Caco-2 (cell line): ENCODE measurements at regions not wholly inside any gene's neighbourhood (a gene's known extent, or its start where the extent isn't known, plus 50 kb on each side); places are given as distances from the start of the nearest gene placed in this dataset.

ENCODE experiments used
- BruUV-seq: library from RNA; stranded (reverse); fragments of 400-500 nt; replicated peaks from 2 replicates; lab custom pipeline; 2021; lab: Mats Ljungman, UMichigan
- CTCF ChIA-PET: fragments of 300-600 bp; sonication (Branson Sonifier 250); formaldehyde crosslinking; loops from one replicate; lab custom pipeline; 2022; ENCODE audit warnings: antibody characterized with exemption; lab: Charles Lee
- POLR2A ChIA-PET: fragments of 300-600 bp; sonication (Branson Sonifier 250); formaldehyde crosslinking; loops from one replicate; lab custom pipeline; 2022; ENCODE audit warnings: antibody characterized with exemption; lab: Charles Lee
- DNase-seq, 2 experiments: peaks; one replicate each; pipeline versions ENCODE4 v3.0.0 to v3.0.0-alpha.2; 2020 to 2022
- H3K27me3 ChIP-seq: replicated peaks from 2 replicates; pipeline ENCODE4 v1.6.0; 2011; ENCODE audit warnings: low read length; ENCODE audit not compliant: control insufficient read depth, insufficient read depth
- H3K36me3 ChIP-seq: 2 replicates; pipeline ENCODE4 v1.5.1; 2011; ENCODE audit warnings: low read length; ENCODE audit not compliant: control insufficient read depth, insufficient read depth
- H3K4me1 ChIP-seq: fragments of 250-450 bp; sonication (Bioruptor Pico); 2 replicates; pipeline ENCODE4 v1.5.1; 2020; ENCODE audit warnings: mild to moderate bottlenecking
- H3K4me3 ChIP-seq: 2 replicates; pipeline ENCODE4 v1.5.1; 2011; ENCODE audit warnings: low read depth, mild to moderate bottlenecking, control low read depth, low read length
- H3K9me3 ChIP-seq: fragments of 250-450 bp; sonication (Bioruptor Pico); 2 replicates; pipeline ENCODE4 v1.5.1; 2020; ENCODE audit warnings: mild to moderate bottlenecking, moderate library complexity
- H3K27ac Mint-ChIP-seq: one replicate; pipeline ENCODE4 v1.8.0; 2022; ENCODE audit warnings: mixed read lengths; ENCODE audit not compliant: unreplicated experiment
- H3K27me3 Mint-ChIP-seq: one replicate; pipeline ENCODE4 v1.8.0; 2022; ENCODE audit warnings: mixed read lengths; ENCODE audit not compliant: insufficient read depth, unreplicated experiment
- H3K36me3 Mint-ChIP-seq: one replicate; pipeline ENCODE4 v1.8.0; 2022; ENCODE audit warnings: mild to moderate bottlenecking, mixed read lengths; ENCODE audit not compliant: insufficient read depth, unreplicated experiment
- H3K4me1 Mint-ChIP-seq: one replicate; pipeline ENCODE4 v1.8.0; 2022; ENCODE audit warnings: low read depth, mixed read lengths; ENCODE audit not compliant: unreplicated experiment
- H3K4me3 Mint-ChIP-seq: one replicate; pipeline ENCODE4 v1.8.0; 2022; ENCODE audit warnings: mild to moderate bottlenecking, moderate library complexity, mixed read lengths; ENCODE audit not compliant: unreplicated experiment
- H3K9me3 Mint-ChIP-seq: one replicate; pipeline ENCODE4 v1.8.0; 2022; ENCODE audit warnings: mixed read lengths; ENCODE audit not compliant: unreplicated experiment
- CTCF ChIP-seq, 2 experiments: fragments of 200-600 bp in 1 of 2; IDR thresholded peaks; 1 replicate in 1 of 2; 2 replicates in 1 of 2; pipeline versions ENCODE4 v1.5.1 to v1.8.0; 2011 to 2022; ENCODE audit warnings: antibody characterized with exemption in 1 of 2, control low read depth in 1 of 2, inconsistent platforms in 1 of 2, low read depth in 1 of 2, low read length in 1 of 2, mild to moderate bottlenecking in 1 of 2, moderate library complexity in 1 of 2; ENCODE audit not compliant: insufficient read depth in 1 of 2, severe bottlenecking in 1 of 2, unreplicated experiment in 1 of 2
- intact Hi-C: fragments of 100-400 bp; cut with micrococcal nuclease; formaldehyde crosslinking; loops from one replicate; pipeline ENCODE4 v1.10.0; 2022; ENCODE audit not compliant: unreplicated experiment

- no peak overlapping the region for H3K4me3 Mint-ChIP-seq
- CTCF ChIA-PET, result no interaction called here
- TF ChIP-seq CTCF (IDR thresholded peaks at IDR 0.05; ENCODE audit: insufficient read depth in 1 of 2, low read depth in 1 of 2, low read length in 1 of 2, severe bottlenecking in 1 of 2, unreplicated experiment in 1 of 2), result no peak
- H3K9me3 Mint-ChIP-seq, result no peaks in the 10 kb centered on the region
- no peaks in the 10 kb centered on the region for H3K36me3 Mint-ChIP-seq
- no peak for DNase-seq
- intact Hi-C loops, result loop anchor here (10.0 kb wide), 1 partner anchor 152 kb away; no protein-coding TSS in a partner anchor
- POLR2A ChIA-PET, result no interaction called here
- H3K27me3 Mint-ChIP-seq, result peaks cover 3% of the 10 kb centered on the region
- no peak overlapping the region for H3K27ac Mint-ChIP-seq
- H3K36me3 ChIP-seq, result no peaks in the 10 kb centered on the region
- H3K9me3 ChIP-seq, result no peaks in the 10 kb centered on the region
- H3K4me1 ChIP-seq, result no peaks in the 10 kb centered on the region
- no peaks in the 10 kb centered on the region for H3K4me1 Mint-ChIP-seq
- no peak overlapping the region for H3K4me3 ChIP-seq
- H3K27me3 ChIP-seq, result no peaks in the 10 kb centered on the region
- BruUV-seq, result no TSS peak
Observed at GRCh38 chr3:75176937-75177336, 487.2 kb upstream of the FRG2C start.

GRCh38 chr3:75180235-75180944 lies 483.7 kb upstream of the FRG2C start:
- CTCF ChIA-PET, result no interaction called here
- intact Hi-C loops, result no loop called here

GRCh38 chr3:75180945-75181298 lies 483.2 kb upstream of the FRG2C start:
- no peaks in the 10 kb centered on the region for H3K36me3 Mint-ChIP-seq
- no peak overlapping the region for H3K27ac Mint-ChIP-seq
- Histone ChIP-seq H3K4me1 (no peaks in the 10 kb centered on the region), H3K27me3 (no peaks in the 10 kb centered on the region), H3K36me3 (no peaks in the 10 kb centered on the region), H3K4me3 (no peak overlapping the region), H3K9me3 (no peaks in the 10 kb centered on the region)
- ChIA-PET CTCF (no interaction called here), POLR2A (no interaction called here)
- H3K9me3 Mint-ChIP-seq, result no peaks in the 10 kb centered on the region
- intact Hi-C loops, result no loop called here
- no peaks in the 10 kb centered on the region for H3K4me1 Mint-ChIP-seq
- H3K4me3 Mint-ChIP-seq, result no peak overlapping the region
- no peak for TF ChIP-seq CTCF (IDR thresholded peaks at IDR 0.05; ENCODE audit: insufficient read depth in 1 of 2, low read depth in 1 of 2, low read length in 1 of 2, severe bottlenecking in 1 of 2, unreplicated experiment in 1 of 2)
- no peak for DNase-seq
- peaks cover 3% of the 10 kb centered on the region for H3K27me3 Mint-ChIP-seq
- no TSS peak for BruUV-seq

More at GRCh38 chr3:75180235-75180944, 483.7 kb upstream of the FRG2C start:
- Mint-ChIP-seq H3K4me3 (no peak overlapping the region), H3K27ac (no peak overlapping the region), H3K36me3 (no peaks in the 10 kb centered on the region), H3K4me1 (no peaks in the 10 kb centered on the region), H3K27me3 (peaks cover 3% of the 10 kb centered on the region), H3K9me3 (no peaks in the 10 kb centered on the region)
- Histone ChIP-seq H3K36me3 (no peaks in the 10 kb centered on the region), H3K4me1 (no peaks in the 10 kb centered on the region), H3K9me3 (no peaks in the 10 kb centered on the region), H3K4me3 (no peak overlapping the region), H3K27me3 (no peaks in the 10 kb centered on the region)
- no TSS peak for BruUV-seq
- DNase-seq, result no peak
- TF ChIP-seq CTCF (IDR thresholded peaks at IDR 0.05; ENCODE audit: insufficient read depth in 1 of 2, low read depth in 1 of 2, low read length in 1 of 2, severe bottlenecking in 1 of 2, unreplicated experiment in 1 of 2), result no peak
- POLR2A ChIA-PET, result no interaction called here
